HepG2 (cell line): ENCODE measurements at regions not wholly inside any gene's neighbourhood (a gene's known extent, or its start where the extent isn't known, plus 50 kb on each side); places are given as distances from the start of the nearest gene placed in this dataset.
A peak's percentile ranks its signal among the peaks of the same experiment; 100 is the strongest.

Experiments
- ATAC-seq: fragments of 200-7000 bp; cut with Tn5 transposase; 3 replicates; pipeline ENCODE4 v1.9.1; 2020; ENCODE audit warnings: mild to moderate bottlenecking, moderate library complexity
- BruUV-seq: library from RNA; stranded (reverse); fragments of 400-500 nt; replicated peaks from 2 replicates; lab custom pipeline; 2021; lab: Mats Ljungman, UMichigan
- CTCF ChIA-PET: fragments of 300-600 bp; formaldehyde crosslinking; extraction: SDS; loops from one replicate; lab custom pipeline; 2021; ENCODE audit warnings: low total read pairs, inconsistent platforms, low intra/inter-chr PET ratio; lab: Yijun Ruan, JAX
- POLR2A ChIA-PET: fragments of 350-600 bp; sonication (Branson Sonifier 250); formaldehyde crosslinking; loops from one replicate; lab custom pipeline; 2020; ENCODE audit warnings: antibody characterized with exemption, inconsistent platforms; lab: Yijun Ruan, JAX
- DNase-seq: peaks from one replicate; pipeline ENCODE4 v3.0.0-alpha.2; 2015; ENCODE audit warnings: low spot score
- FAIRE-seq: peaks from 3 replicates; lab custom pipeline; 2011; peaks lifted over from hg19 to GRCh38; lab: Jason Lieb, UNC
- H2AFZ ChIP-seq: one replicate; pipeline ENCODE4 v1.6.1; 2011; ENCODE audit warnings: low read length, inconsistent platforms
- H3K27ac ChIP-seq: fragments of 300-600 bp; 3 replicates; pipeline ENCODE4 v1.8.0; 2011; ENCODE audit warnings: mixed run types, mild to moderate bottlenecking, mixed read lengths, low read length, inconsistent platforms; ENCODE audit not compliant: insufficient read depth; ENCODE audit errors: extremely low read length
- H3K27me3 ChIP-seq, 2 experiments: fragments of 200-600 bp in 1 of 2; 2 replicates in 1 of 2; 3 replicates in 1 of 2; pipeline versions ENCODE4 v1.6.0 to v1.8.0; 2011; ENCODE audit warnings: low read length in 2 of 2, mild to moderate bottlenecking in 2 of 2, moderate library complexity in 2 of 2, inconsistent platforms in 1 of 2; ENCODE audit not compliant: insufficient read depth in 2 of 2, control insufficient read depth in 1 of 2
- H3K36me3 ChIP-seq, 2 experiments: fragments of 200-600 bp in 1 of 2; replicated peaks in 1 of 2; 2 replicates in 1 of 2; 3 replicates in 1 of 2; pipeline versions ENCODE4 v1.5.1 to v1.8.0; 2011; ENCODE audit warnings: low read length in 2 of 2, inconsistent platforms in 1 of 2; ENCODE audit not compliant: insufficient read depth in 2 of 2, control insufficient read depth in 1 of 2
- H3K4me1 ChIP-seq: 2 replicates; pipeline ENCODE4 v1.5.1; 2012; ENCODE audit warnings: low read length, inconsistent platforms; ENCODE audit not compliant: insufficient read depth
- H3K4me2 ChIP-seq: 2 replicates; pipeline ENCODE4 v1.6.0; 2011; ENCODE audit warnings: low read depth, low read length, inconsistent platforms
- H3K4me3 ChIP-seq, 3 experiments: fragments of 200-600 bp in 1 of 3; sonication (generic), shearing (Covaris generic) in 1 of 3; replicated peaks in 1 of 3; 2 replicates each; pipeline ENCODE4 v1.5.1; 2011 to 2016; ENCODE audit warnings: low read length in 3 of 3, inconsistent platforms in 2 of 3, low read depth in 2 of 3, mild to moderate bottlenecking in 2 of 3, control low read depth in 1 of 3, mixed read lengths in 1 of 3; ENCODE audit not compliant: insufficient read depth in 1 of 3
- H3K79me2 ChIP-seq: one replicate; pipeline ENCODE4 v1.6.1; 2011; ENCODE audit warnings: low read length, inconsistent platforms; ENCODE audit not compliant: insufficient read depth
- H3K9ac ChIP-seq: 2 replicates; pipeline ENCODE4 v1.6.0; 2011; ENCODE audit warnings: mild to moderate bottlenecking, low read depth, low read length, inconsistent platforms; ENCODE audit not compliant: insufficient read depth
- H3K9me3 ChIP-seq: 2 replicates; pipeline ENCODE4 v1.5.1; 2012; ENCODE audit warnings: mild to moderate bottlenecking, low read length
- H4K20me1 ChIP-seq: 2 replicates; pipeline ENCODE4 v1.6.0; 2011; ENCODE audit warnings: inconsistent platforms, mild to moderate bottlenecking, low read length, moderate library complexity; ENCODE audit not compliant: insufficient read depth
- ARNT2 ChIP-seq: sonication (generic); formaldehyde crosslinking; IDR thresholded peaks from 2 replicates; pipeline ENCODE4 v1.8.0; 2022; ENCODE audit warnings: mild to moderate bottlenecking, low read depth, missing genetic modification reagents, moderate library complexity
- ARNTL ChIP-seq: sonication (generic); formaldehyde crosslinking; IDR thresholded peaks from 2 replicates; pipeline ENCODE4 v1.4.0; 2020; ENCODE audit warnings: mild to moderate bottlenecking, missing genetic modification reagents
- ELF1 ChIP-seq: sonication (generic); formaldehyde crosslinking; IDR thresholded peaks from 2 replicates; pipeline ENCODE4 v1.4.0; 2020; ENCODE audit warnings: missing genetic modification reagents
- HHEX ChIP-seq: IDR thresholded peaks from 2 replicates; pipeline ENCODE4 v1.6.1; 2016; ENCODE audit warnings: control low read depth
- HOXA9 ChIP-seq: sonication (generic); formaldehyde crosslinking; IDR thresholded peaks from 2 replicates; pipeline ENCODE4 v1.8.1; 2022; ENCODE audit warnings: missing genetic modification reagents, mild to moderate bottlenecking, moderate library complexity, borderline replicate concordance
- NFRKB ChIP-seq: fragments of 450-650 bp; IDR thresholded peaks from 2 replicates; pipeline ENCODE4 v1.6.1; 2017
- TGIF2 ChIP-seq: IDR thresholded peaks from 2 replicates; pipeline ENCODE4 v1.6.1; 2016; ENCODE audit warnings: control low read depth, missing compliant biosample characterization
- ZNF446 ChIP-seq: sonication (generic); formaldehyde crosslinking; IDR thresholded peaks from 2 replicates; pipeline ENCODE4 v1.5.0; 2020; ENCODE audit warnings: mild to moderate bottlenecking, missing genetic modification reagents
- WGBS: methylation state at CpG from one replicate; pipeline ENCODE4 v1.1.6; 2017; ENCODE audit warnings: low lambda C conversion rate; 5-methylcytosine and 5-hydroxymethylcytosine counted together
- in situ Hi-C: cut with HindIII; loops from 2 replicates; pipeline ENCODE4 v1.10.0; 2017; ENCODE audit warnings: low pct_unique_long_range_greater_than_20kb; ENCODE audit not compliant: extremely low pct_ligation_motif_present
- intact Hi-C: fragments of 100-400 bp; cut with micrococcal nuclease; formaldehyde crosslinking; loops from one replicate; pipeline ENCODE4 v1.10.0; 2022; ENCODE audit not compliant: unreplicated experiment
- TF ChIP-seq, protein P1 (sequence below): sonication (generic); formaldehyde crosslinking; IDR thresholded peaks from 2 replicates; pipeline ENCODE4 v1.5.0; 2020; ENCODE audit warnings: mild to moderate bottlenecking, missing genetic modification reagents, borderline replicate concordance
- TF ChIP-seq, protein P2 (sequence below): sonication (generic); formaldehyde crosslinking; IDR thresholded peaks from 2 replicates; pipeline ENCODE4 v1.5.0; 2020; ENCODE audit warnings: missing genetic modification reagents
- TF ChIP-seq, protein P3 (sequence below): sonication (generic); formaldehyde crosslinking; IDR thresholded peaks from 2 replicates; pipeline ENCODE4 v1.4.0; 2020; ENCODE audit warnings: mild to moderate bottlenecking, missing genetic modification reagents

DNA sequence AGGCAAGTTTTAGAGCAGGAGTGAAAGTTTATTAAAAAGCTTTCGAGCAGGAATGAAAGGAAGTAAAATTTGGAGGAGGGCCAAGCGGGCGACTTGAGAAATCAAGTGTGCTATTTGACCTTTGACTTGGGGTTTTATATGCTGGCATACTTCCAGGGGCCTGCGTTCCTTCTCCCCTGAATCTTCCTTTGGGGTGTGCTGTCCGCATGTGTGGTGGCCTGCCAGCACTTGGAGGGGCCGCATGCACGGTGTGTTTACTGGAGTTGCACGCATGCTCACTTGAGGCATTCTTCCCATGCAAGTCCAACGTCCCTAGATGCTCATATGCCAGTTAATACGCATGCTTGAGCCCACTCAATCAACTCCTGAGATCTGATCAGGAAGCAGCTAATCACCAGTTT lies 78.3 kb upstream of the MAP4K4 start:
- Histone ChIP-seq H3K4me3 (no peak overlapping the region), H3K27ac (no peak overlapping the region), H3K9me3 (no peaks in the 10 kb centered on the region), H2AFZ (no peak overlapping the region), H3K9ac (no peak overlapping the region), H3K79me2 (no peaks in the 10 kb centered on the region), H3K36me3 (no peaks in the 10 kb centered on the region), H3K4me2 (no peak overlapping the region), H3K4me1 (peaks cover 78% of the 10 kb centered on the region), H4K20me1 (no peaks in the 10 kb centered on the region), H3K27me3 (no peaks in the 10 kb centered on the region)
- intact Hi-C loops, result no loop called here
- in situ Hi-C loops, result no loop called here
- TF ChIP-seq ZNF446 (CRISPR knock-in tag), result no peak
- TF ChIP-seq TGIF2 (CRISPR knock-in tag), result no peak
- FAIRE-seq, result no peak
- DNase-seq, result no peak
- CTCF ChIA-PET, result no interaction called here
- no TSS peak for BruUV-seq
- POLR2A ChIA-PET, result no interaction called here
- ATAC-seq, result no peak
- 86% methylated on average over 10 of the region's 10 CpGs for WGBS

DNA sequence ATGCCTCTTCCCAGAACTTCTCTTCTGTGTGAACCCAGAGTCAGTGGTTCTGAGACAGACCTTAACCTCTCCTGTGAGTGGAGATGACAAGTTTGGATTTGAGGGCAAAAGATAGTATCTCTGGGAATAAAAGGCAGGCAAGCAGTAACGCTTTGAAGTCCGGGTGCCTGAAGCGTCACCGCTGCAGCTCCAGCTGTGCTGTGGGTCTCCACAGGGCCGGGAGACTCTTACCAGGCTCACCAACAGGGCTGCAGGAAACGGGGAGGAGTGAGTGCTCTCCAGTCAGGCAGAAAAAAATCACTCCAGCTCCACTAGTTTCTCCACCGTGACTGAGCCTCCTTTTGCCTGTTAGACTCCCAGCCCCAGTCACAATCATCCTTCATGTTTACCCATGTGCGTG lies 79.7 kb upstream of the MAP4K4 start:
- no TSS peak for BruUV-seq
- DNase-seq (no peak), FAIRE-seq (peak; percentile 12), ATAC-seq (no peak)
- peaks cover 78% of the 10 kb centered on the region for H3K4me1 ChIP-seq
- CTCF ChIA-PET, result no interaction called here
- H3K4me3 ChIP-seq, result no peak overlapping the region
- H3K27me3 ChIP-seq, result no peaks in the 10 kb centered on the region
- 78% methylated on average over 8 of the region's 8 CpGs for WGBS
- no peak overlapping the region for H2AFZ ChIP-seq
- H3K36me3 ChIP-seq, result no peaks in the 10 kb centered on the region
- H3K4me2 ChIP-seq, result peak overlapping the region; percentile 8
- in situ Hi-C loops (no loop called here), intact Hi-C loops (no loop called here)
- H3K9me3 ChIP-seq, result no peaks in the 10 kb centered on the region
- H3K9ac ChIP-seq, result no peak overlapping the region
- no peaks in the 10 kb centered on the region for H4K20me1 ChIP-seq
- POLR2A ChIA-PET, result interaction anchor here (0.9 to 1.2 kb wide), 2 partner anchors 21 to 51 kb away, joined by 3 read pairs; no protein-coding TSS in a partner anchor
- H3K79me2 ChIP-seq, result no peaks in the 10 kb centered on the region
- no peak overlapping the region for H3K27ac ChIP-seq
- TF ChIP-seq, protein P1, sequence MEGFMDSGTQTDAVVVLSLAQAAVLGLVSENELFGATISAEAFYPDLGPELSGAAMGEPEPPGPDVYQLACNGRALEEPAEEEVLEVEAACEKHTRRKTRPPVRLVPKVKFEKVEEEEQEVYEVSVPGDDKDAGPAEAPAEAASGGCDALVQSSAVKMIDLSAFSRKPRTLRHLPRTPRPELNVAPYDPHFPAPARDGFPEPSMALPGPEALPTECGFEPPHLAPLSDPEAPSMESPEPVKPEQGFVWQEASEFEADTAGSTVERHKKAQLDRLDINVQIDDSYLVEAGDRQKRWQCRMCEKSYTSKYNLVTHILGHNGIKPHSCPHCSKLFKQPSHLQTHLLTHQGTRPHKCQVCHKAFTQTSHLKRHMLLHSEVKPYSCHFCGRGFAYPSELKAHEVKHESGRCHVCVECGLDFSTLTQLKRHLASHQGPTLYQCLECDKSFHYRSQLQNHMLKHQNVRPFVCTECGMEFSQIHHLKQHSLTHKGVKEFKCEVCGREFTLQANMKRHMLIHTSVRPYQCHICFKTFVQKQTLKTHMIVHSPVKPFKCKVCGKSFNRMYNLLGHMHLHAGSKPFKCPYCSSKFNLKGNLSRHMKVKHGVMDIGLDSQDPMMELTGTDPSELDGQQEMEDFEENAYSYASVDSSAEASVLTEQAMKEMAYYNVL (CRISPR knock-in tag), result no peak
- TF ChIP-seq NFRKB (no peak), ELF1 (CRISPR knock-in tag) (no peak), ARNT2 (CRISPR knock-in tag) (no peak), HHEX (0 out of 2 replicates have a peak, but pooled peaks have one; percentile 13), HOXA9 (CRISPR knock-in tag) (no peak), ARNTL (CRISPR knock-in tag) (no peak)
- TF ChIP-seq, protein P2, sequence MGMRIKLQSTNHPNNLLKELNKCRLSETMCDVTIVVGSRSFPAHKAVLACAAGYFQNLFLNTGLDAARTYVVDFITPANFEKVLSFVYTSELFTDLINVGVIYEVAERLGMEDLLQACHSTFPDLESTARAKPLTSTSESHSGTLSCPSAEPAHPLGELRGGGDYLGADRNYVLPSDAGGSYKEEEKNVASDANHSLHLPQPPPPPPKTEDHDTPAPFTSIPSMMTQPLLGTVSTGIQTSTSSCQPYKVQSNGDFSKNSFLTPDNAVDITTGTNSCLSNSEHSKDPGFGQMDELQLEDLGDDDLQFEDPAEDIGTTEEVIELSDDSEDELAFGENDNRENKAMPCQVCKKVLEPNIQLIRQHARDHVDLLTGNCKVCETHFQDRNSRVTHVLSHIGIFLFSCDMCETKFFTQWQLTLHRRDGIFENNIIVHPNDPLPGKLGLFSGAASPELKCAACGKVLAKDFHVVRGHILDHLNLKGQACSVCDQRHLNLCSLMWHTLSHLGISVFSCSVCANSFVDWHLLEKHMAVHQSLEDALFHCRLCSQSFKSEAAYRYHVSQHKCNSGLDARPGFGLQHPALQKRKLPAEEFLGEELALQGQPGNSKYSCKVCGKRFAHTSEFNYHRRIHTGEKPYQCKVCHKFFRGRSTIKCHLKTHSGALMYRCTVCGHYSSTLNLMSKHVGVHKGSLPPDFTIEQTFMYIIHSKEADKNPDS (CRISPR knock-in tag), result no peak
- TF ChIP-seq, protein P3, sequence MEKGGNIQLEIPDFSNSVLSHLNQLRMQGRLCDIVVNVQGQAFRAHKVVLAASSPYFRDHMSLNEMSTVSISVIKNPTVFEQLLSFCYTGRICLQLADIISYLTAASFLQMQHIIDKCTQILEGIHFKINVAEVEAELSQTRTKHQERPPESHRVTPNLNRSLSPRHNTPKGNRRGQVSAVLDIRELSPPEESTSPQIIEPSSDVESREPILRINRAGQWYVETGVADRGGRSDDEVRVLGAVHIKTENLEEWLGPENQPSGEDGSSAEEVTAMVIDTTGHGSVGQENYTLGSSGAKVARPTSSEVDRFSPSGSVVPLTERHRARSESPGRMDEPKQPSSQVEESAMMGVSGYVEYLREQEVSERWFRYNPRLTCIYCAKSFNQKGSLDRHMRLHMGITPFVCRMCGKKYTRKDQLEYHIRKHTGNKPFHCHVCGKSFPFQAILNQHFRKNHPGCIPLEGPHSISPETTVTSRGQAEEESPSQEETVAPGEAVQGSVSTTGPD (CRISPR knock-in tag), result no peak
